DMS153 treated with DMSO at 0.1 percent for 48 hours (cell line): ENCODE measurements at regions not wholly inside any gene's neighbourhood (a gene's known extent, or its start where the extent isn't known, plus 50 kb on each side); places are given as distances from the start of the nearest gene placed in this dataset.
"Not testable (repeated sequence)": the region's sequence is repeated elsewhere in the genome, so short reads cannot be mapped to it uniquely, and the experiment has no call there.

Experiments used
- DNase-seq: peaks from one replicate; lab custom pipeline; 2025; ENCODE audit not compliant: unreplicated experiment; lab: John Stamatoyannopoulos, UW

DNA sequence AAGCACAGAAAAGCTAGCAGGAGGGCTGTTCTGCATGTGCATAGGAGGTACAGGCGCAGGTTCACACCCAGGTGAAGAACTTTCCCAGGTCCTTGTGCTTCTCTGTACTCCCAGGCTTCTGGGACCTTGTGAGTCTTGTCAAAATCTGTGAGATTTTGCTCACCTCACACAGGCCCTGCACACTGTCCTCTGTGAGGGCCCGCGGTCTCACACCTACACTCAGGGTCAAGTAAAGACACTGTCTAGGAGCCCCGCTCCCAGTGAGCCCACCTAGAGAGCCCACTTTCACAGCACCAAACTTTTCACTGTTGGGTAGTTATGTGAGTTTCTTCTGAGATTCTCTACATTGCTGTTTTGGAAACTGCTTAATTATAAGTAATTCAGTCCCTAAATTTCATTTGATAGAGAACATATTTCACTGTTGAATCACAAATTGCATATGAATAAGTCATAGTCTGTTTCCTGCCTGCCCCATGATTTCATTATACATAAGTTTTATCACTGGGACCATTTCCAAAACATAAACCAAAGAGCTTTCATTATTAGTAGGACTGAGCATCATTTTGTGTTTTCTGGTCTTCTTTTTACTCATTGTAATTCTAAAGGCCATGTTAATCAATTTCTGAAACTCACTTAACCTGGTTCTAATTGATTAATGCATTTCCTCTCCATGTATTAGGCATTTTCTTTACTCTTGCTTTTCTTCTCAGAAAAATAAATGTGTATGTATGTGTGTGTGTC, 234.2 kb upstream of the SPOPL start:
- no peak for DNase-seq

DNA sequence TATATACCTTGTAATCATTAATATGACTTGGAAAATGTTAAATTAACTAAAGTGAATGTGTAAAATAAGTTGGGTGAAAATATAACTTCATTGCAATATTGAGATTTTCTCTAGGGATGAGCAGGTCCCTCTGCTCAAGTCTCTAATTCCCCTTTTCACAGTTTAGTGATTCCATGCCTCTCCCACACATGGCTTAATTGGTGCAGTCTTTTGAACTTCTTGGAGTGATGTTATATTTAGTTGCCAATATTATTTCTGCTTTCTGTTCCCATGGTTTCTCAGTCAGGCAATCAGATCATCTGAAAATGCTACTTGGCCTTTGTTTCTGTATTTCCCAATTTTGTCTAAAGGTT, 233.7 kb upstream of the SPOPL start:
- DNase-seq: no peak

GRCh38 chr2:138269765-138270164, 231.8 kb upstream of the SPOPL start:
- DNase-seq: no peak

GRCh38 chr2:138271467-138271866, 230.1 kb upstream of the SPOPL start:
- no peak for DNase-seq

GRCh38 chr2:138272524-138273195, 228.9 kb upstream of the SPOPL start:
- no peak for DNase-seq

DNA sequence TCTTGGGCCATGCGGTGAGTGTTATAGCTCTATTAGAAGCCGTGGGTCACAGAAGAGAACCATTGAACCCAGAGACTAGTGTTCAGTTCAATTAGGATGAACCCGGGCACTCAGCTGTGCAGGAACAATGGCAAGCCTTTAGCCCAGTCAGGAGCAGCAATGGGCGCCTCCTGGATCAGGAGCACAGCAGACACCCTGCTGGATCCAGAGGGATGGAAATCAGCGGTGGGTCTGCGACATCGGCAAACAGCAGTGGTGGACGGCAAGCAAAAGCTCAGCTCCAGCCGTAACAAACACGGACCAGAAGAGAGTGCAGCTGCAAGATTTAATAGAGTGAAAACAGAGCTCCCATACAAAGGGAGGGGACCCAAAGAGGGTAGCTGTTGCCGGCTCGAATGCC, 228.3 kb upstream of the SPOPL start:
- DNase-seq: not testable (repeated sequence)

- no peak for DNase-seq
Observed at GRCh38 chr2:138274421-138275291, 226.9 kb upstream of the SPOPL start.

GRCh38 chr2:138275292-138275690, 226.3 kb upstream of the SPOPL start:
- DNase-seq: no peak

DNA sequence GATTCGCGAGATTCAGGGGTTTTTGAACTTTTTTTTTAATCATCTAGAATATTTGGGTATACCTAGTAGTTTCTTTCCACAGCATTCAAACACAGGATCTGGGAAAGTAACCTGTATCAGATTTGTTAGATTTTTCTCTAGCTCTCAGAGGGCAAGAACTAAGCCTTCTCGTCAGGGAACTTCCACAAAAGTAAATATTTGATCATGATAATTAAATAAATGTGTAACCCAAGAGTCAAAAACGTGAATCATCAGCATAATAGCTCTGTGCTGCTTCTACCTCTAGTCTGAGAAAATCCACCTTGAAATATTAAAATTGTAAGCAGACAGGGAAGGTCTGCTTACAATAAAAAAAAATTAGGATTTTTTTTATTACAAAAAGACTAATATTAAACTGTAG, 225.7 kb upstream of the SPOPL start:
- DNase-seq: no peak

GRCh38 chr2:138276339-138276738, 225.2 kb upstream of the SPOPL start:
- no peak for DNase-seq

GRCh38 chr2:138277062-138277461, 224.5 kb upstream of the SPOPL start:
- DNase-seq: no peak

GRCh38 chr2:138279871-138280270, 221.7 kb upstream of the SPOPL start:
- no peak for DNase-seq

DNA sequence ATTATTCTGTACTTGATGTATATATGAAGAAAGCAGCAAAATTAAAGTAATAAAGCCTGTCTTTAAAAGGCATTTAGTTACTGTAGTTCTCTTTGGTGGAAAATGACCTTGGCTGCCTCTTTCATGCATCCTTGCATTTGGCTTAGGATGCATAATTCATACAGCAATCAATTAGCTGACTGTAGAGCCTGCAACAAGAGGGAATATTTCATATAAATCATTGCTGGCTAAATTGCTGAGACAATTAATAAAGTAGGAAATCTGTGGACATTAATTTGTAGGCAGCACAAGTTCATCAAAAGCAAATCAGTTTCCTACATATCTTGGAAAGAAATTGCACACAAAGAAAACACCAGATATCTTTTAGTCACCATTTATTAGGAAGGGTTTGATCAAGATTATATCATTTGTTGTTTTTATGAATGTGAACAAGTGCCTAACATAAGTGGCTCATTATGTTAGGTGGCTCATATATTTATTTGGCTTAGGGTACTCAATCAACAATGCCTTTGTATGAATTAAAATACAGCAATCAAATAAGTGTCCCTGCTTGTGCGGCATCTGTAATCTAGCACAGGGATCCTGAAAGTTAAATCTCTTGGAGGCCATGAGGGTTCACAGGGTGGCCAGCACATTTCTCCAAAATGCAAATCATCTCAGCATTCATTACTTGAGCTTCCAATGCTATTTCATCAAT, 220.4 kb upstream of the SPOPL start:
- no peak for DNase-seq

GRCh38 chr2:138282014-138282672, 219.4 kb upstream of the SPOPL start:
- DNase-seq: no peak

- no peak for DNase-seq
Observed at GRCh38 chr2:138291805-138292204, 209.8 kb upstream of the SPOPL start.

DNA sequence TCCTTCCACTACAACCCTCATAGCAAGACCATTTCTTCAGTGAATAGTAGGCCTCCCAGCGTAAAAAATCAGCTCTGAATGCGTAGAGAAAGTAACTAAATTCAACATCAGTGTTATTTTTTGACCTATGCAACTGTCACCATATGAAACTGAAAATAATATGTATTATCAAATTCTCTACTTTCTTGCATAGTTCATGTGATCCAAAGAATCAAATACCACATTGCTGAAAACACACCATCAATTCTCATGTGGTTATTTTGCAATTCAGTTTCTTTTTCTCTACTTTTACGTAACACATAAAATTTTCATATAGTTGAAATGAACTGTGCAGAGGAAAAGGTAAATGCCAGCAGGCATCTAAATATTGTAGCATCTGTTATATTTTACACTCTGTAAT, 208.5 kb upstream of the SPOPL start:
- DNase-seq: no peak

- DNase-seq: no peak
Observed at GRCh38 chr2:138293549-138293948, 208.0 kb upstream of the SPOPL start.

DNA sequence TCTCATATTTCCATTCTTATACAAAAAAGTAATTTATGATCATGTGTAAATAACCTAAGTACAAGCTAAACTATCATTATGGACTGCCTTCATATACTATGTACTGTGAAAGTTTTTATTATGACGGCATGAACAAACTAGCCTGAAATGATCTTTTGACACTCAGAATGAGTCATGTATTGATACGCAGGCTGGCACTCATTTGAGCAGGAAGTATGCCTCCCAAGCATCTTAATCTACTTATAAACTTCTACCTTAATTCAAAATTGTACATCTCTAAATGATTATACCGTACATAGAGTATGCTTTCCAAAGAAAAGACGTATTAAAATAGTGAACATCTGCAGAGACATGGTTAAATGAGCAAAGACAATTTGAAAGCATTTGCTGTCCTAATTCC, 207.1 kb upstream of the SPOPL start:
- no peak for DNase-seq

DNA sequence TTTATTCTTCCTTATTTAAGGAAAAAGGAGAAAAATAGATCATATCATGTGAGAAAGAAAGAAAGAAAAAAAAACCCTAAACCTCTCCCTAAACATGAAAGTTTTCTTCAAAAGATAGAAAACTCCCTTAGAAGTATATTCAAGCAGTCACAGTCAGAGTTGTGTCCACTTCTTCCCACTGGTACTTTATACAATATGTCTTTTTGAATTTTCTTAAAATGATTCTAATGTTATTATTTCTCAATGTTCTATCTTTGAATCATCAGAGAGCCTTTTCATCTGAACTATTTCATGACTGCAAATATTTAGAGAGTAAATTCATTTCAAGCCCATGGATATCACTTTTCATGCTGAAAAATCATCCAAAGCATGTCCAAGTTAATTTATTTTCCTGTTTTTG, 205.2 kb upstream of the SPOPL start:
- DNase-seq: no peak

DNA sequence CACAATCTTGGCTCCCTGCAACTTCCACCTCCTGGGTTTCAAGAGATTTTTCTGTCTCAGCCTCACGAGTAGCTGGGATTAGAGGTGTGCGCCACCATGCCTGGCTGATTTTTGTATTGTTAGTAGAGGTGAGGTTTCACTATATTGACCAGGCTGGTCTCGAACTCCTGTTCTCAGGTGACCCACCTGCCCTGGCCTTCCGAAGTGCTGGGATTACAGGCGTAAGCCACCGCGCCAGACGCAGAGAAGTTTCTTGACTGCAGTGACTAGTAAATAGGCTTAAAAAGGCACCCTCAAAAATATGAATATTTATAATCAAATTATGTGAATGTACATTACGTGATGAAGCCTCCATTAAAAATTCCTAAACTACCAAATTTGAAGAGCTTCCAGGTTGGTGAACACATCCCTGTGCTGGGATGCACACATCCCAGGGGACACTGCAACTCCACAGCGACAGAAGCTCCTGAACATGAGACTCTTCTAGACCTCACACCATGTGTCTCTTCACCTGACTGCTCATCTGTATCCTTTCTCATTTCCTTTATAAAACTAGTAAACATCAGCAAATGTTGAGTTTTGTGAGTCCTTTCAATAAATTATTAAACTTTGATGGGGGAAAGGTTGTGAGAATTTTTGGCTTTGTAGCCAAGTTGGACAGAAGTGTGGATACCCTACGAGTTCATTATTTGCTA, 203.3 kb upstream of the SPOPL start:
- no peak for DNase-seq
